ENCODE measurements at regions not wholly inside any gene's neighbourhood (a gene's known extent, or its start where the extent isn't known, plus 50 kb on each side); places are given as distances from the start of the nearest gene placed in this dataset.
"Not testable (repeated sequence)": the region's sequence is repeated elsewhere in the genome, so short reads cannot be mapped to it uniquely, and the experiment has no call there.

- not testable (repeated sequence) for TF ChIP-seq CTCF (IDR thresholded peaks at IDR 0.05); E2F4 (CRISPR knock-in tag; IDR thresholded peaks at IDR 0.05; ENCODE audit: borderline replicate concordance, low read depth); SP1 (CRISPR knock-in tag; conservative IDR thresholded peaks at IDR 0.05); CREB1 (CRISPR knock-in tag; IDR thresholded peaks at IDR 0.05); ZNF416 (CRISPR knock-in tag; IDR thresholded peaks at IDR 0.05); IRF2 (CRISPR knock-in tag; IDR thresholded peaks at IDR 0.05; ENCODE audit: borderline replicate concordance, low read depth)
These were observed 130.3 kb upstream of the ATF7IP start for GRCh38 chr12:14235176-14235575.
